H1 (cell line): ENCODE measurements at regions not wholly inside any gene's neighbourhood (a gene's known extent, or its start where the extent isn't known, plus 50 kb on each side); places are given as distances from the start of the nearest gene placed in this dataset.

Source experiments
- ASH2L ChIP-seq: fragments of 200-600, 300-600 bp; sonication (generic); IDR thresholded peaks from one replicate; pipeline ENCODE4 v1.7.1; 2017; ENCODE audit warnings: low read length
- EGR1 ChIP-seq: IDR thresholded peaks from 2 replicates; pipeline ENCODE4 v1.6.1; 2011; ENCODE audit warnings: low read depth, low read length, borderline replicate concordance
- EZH2 ChIP-seq: fragments of 200-600 bp; sonication (generic); IDR thresholded peaks from 2 replicates; pipeline ENCODE4 v1.7.1; 2012; ENCODE audit warnings: low read depth, mild to moderate bottlenecking, moderate library complexity, low read length, inconsistent platforms; ENCODE audit not compliant: severe bottlenecking
- HDAC2 ChIP-seq, 2 experiments: fragments of 300-600 bp in 1 of 2; sonication (generic) in 1 of 2; IDR thresholded peaks; 2 replicates each; pipeline ENCODE4 v1.6.1; 2011 to 2012; ENCODE audit warnings: low read depth in 2 of 2, low read length in 2 of 2, mild to moderate bottlenecking in 2 of 2, moderate library complexity in 2 of 2, borderline replicate concordance in 1 of 2, inconsistent platforms in 1 of 2
- JUND ChIP-seq: IDR thresholded peaks from 2 replicates; pipeline ENCODE4 v1.6.1; 2011; ENCODE audit warnings: mild to moderate bottlenecking, improper control_type of control experiment, low read length
- KDM5A ChIP-seq: fragments of 200-600 bp; IDR thresholded peaks from 2 replicates; pipeline ENCODE4 v1.7.1; 2012; ENCODE audit warnings: mild to moderate bottlenecking, low read length, inconsistent platforms, mixed read lengths
- POLR2A ChIP-seq, 2 experiments: IDR thresholded peaks; 1 replicate in 1 of 2; 2 replicates in 1 of 2; pipeline ENCODE4 v1.6.1; 2011; ENCODE audit warnings: low read depth in 2 of 2, low read length in 2 of 2, mild to moderate bottlenecking in 2 of 2; ENCODE audit errors: control extremely low read depth in 1 of 2
- POLR2AphosphoS5 ChIP-seq: IDR thresholded peaks from 2 replicates; pipeline ENCODE4 v1.6.1; 2011; ENCODE audit warnings: low read depth, low read length
- RBBP5 ChIP-seq: IDR thresholded peaks from 2 replicates; pipeline ENCODE4 v1.7.1; 2012; ENCODE audit warnings: low read depth, mild to moderate bottlenecking, inconsistent platforms, low read length, moderate library complexity, borderline replicate concordance
- SIN3A ChIP-seq, 2 experiments: IDR thresholded peaks in 1 of 2; conservative IDR thresholded peaks in 1 of 2; 2 replicates each; pipeline ENCODE4 v1.6.1; 2011 to 2012; ENCODE audit warnings: low read length in 2 of 2, improper control_type of control experiment in 1 of 2, low read depth in 1 of 2, mild to moderate bottlenecking in 1 of 2
- SUZ12 ChIP-seq: fragments of 200-600 bp; sonication (generic); IDR thresholded peaks from 2 replicates; pipeline ENCODE4 v1.6.1; 2012; ENCODE audit warnings: mild to moderate bottlenecking, inconsistent platforms, low read length, moderate library complexity, mixed read lengths
- ZNF274 ChIP-seq: IDR thresholded peaks from 2 replicates; pipeline ENCODE4 v1.7.0; 2012; ENCODE audit warnings: low read length, borderline replicate concordance; ENCODE audit errors: extremely low read depth
- TF ChIP-seq, protein P1 (sequence below), 3 experiments: IDR thresholded peaks; 1 replicate in 2 of 3; 2 replicates in 1 of 3; pipeline versions ENCODE4 v1.5.1 to v1.6.1; 2011; ENCODE audit warnings: low read length in 3 of 3, mild to moderate bottlenecking in 3 of 3, inconsistent platforms in 2 of 3, low read depth in 1 of 3, moderate library complexity in 1 of 3; ENCODE audit not compliant: insufficient read depth in 1 of 3; ENCODE audit errors: control extremely low read depth in 1 of 3
- TF ChIP-seq, protein P2 (sequence below): IDR thresholded peaks from 2 replicates; pipeline ENCODE4 v1.6.1; 2012; ENCODE audit warnings: inconsistent platforms

DNA sequence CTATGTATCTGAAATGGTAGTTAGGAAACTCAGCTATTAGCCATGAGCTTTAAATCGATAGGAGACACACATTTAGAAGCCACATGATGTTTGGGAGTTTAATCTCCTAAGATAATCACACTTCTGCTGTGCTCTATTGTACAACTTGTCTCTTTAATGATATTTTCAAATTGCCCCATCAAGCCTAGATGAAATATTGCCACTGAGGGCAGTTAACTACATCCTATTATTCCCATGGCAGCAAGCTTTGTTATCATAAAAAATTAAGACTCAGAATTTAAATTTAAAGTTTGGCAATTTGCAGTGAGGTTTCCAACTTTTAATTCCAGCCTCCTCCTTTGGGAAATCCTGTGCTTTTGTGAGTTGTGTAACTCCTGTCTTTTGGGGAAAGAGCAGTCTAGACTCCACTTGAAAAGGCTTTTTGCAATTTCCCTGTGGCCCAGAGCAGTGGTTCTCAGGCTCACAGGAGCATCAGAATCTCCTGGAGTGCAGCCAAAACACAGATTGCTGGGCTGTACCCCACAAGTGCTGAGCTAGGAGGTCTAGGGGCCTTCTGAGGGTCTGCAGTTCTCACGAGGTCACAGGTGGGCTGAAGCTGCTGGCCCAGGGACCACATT is 792.4 kb downstream of the QKI start:
- TF ChIP-seq, protein P1, sequence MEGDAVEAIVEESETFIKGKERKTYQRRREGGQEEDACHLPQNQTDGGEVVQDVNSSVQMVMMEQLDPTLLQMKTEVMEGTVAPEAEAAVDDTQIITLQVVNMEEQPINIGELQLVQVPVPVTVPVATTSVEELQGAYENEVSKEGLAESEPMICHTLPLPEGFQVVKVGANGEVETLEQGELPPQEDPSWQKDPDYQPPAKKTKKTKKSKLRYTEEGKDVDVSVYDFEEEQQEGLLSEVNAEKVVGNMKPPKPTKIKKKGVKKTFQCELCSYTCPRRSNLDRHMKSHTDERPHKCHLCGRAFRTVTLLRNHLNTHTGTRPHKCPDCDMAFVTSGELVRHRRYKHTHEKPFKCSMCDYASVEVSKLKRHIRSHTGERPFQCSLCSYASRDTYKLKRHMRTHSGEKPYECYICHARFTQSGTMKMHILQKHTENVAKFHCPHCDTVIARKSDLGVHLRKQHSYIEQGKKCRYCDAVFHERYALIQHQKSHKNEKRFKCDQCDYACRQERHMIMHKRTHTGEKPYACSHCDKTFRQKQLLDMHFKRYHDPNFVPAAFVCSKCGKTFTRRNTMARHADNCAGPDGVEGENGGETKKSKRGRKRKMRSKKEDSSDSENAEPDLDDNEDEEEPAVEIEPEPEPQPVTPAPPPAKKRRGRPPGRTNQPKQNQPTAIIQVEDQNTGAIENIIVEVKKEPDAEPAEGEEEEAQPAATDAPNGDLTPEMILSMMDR (IDR thresholded peaks at IDR 0.05; ENCODE audit: control extremely low read depth in 1 of 3, insufficient read depth in 1 of 3, low read depth in 1 of 3, low read length in 3 of 3), result no peak
- no peak for TF ChIP-seq EZH2
- TF ChIP-seq HDAC2 (IDR thresholded peaks at IDR 0.05; ENCODE audit: borderline replicate concordance in 1 of 2, low read depth in 2 of 2, low read length in 2 of 2), result no peak
- TF ChIP-seq RBBP5, result no peak
- no peak for TF ChIP-seq SIN3A (conservative IDR thresholded peaks at IDR 0.05 in 1 of 2, IDR thresholded peaks at IDR 0.05 in 1 of 2; ENCODE audit: low read depth in 1 of 2, low read length in 2 of 2)
- no peak for TF ChIP-seq POLR2A (IDR thresholded peaks at IDR 0.05; ENCODE audit: control extremely low read depth in 1 of 2, low read depth in 2 of 2, low read length in 2 of 2)
- no peak for TF ChIP-seq JUND
- TF ChIP-seq EGR1, result no peak
- no peak for TF ChIP-seq KDM5A
- TF ChIP-seq, protein P2, sequence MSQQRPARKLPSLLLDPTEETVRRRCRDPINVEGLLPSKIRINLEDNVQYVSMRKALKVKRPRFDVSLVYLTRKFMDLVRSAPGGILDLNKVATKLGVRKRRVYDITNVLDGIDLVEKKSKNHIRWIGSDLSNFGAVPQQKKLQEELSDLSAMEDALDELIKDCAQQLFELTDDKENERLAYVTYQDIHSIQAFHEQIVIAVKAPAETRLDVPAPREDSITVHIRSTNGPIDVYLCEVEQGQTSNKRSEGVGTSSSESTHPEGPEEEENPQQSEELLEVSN, result no peak
- TF ChIP-seq SUZ12, result no peak
- TF ChIP-seq ASH2L, result no peak
- no peak for TF ChIP-seq ZNF274
- no peak for TF ChIP-seq POLR2AphosphoS5
